ENCODE measurements at regions not wholly inside any gene's neighbourhood (a gene's known extent, or its start where the extent isn't known, plus 50 kb on each side); places are given as distances from the start of the nearest gene placed in this dataset.

- TF ChIP-seq, protein P1, sequence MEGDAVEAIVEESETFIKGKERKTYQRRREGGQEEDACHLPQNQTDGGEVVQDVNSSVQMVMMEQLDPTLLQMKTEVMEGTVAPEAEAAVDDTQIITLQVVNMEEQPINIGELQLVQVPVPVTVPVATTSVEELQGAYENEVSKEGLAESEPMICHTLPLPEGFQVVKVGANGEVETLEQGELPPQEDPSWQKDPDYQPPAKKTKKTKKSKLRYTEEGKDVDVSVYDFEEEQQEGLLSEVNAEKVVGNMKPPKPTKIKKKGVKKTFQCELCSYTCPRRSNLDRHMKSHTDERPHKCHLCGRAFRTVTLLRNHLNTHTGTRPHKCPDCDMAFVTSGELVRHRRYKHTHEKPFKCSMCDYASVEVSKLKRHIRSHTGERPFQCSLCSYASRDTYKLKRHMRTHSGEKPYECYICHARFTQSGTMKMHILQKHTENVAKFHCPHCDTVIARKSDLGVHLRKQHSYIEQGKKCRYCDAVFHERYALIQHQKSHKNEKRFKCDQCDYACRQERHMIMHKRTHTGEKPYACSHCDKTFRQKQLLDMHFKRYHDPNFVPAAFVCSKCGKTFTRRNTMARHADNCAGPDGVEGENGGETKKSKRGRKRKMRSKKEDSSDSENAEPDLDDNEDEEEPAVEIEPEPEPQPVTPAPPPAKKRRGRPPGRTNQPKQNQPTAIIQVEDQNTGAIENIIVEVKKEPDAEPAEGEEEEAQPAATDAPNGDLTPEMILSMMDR (IDR thresholded peaks at IDR 0.05; ENCODE audit: low read depth, low read length, missing input control) = no peak
- TF ChIP-seq GABPA (IDR thresholded peaks at IDR 0.05 in 1 of 2, conservative IDR thresholded peaks at IDR 0.05 in 1 of 2) (no peak), TAF1 (conservative IDR thresholded peaks at IDR 0.05) (no peak), MAX (IDR thresholded peaks at IDR 0.05) (no peak), JUND (IDR thresholded peaks at IDR 0.05) (peak; percentile 10 to 55), ZBTB33 (IDR thresholded peaks at IDR 0.05) (no peak), SP1 (IDR thresholded peaks at IDR 0.05) (peak; percentile 70), YY1 (IDR thresholded peaks at IDR 0.05) (no peak), RAD21 (IDR thresholded peaks at IDR 0.05) (peak; percentile 17 to 56)
- TF ChIP-seq, protein P2, sequence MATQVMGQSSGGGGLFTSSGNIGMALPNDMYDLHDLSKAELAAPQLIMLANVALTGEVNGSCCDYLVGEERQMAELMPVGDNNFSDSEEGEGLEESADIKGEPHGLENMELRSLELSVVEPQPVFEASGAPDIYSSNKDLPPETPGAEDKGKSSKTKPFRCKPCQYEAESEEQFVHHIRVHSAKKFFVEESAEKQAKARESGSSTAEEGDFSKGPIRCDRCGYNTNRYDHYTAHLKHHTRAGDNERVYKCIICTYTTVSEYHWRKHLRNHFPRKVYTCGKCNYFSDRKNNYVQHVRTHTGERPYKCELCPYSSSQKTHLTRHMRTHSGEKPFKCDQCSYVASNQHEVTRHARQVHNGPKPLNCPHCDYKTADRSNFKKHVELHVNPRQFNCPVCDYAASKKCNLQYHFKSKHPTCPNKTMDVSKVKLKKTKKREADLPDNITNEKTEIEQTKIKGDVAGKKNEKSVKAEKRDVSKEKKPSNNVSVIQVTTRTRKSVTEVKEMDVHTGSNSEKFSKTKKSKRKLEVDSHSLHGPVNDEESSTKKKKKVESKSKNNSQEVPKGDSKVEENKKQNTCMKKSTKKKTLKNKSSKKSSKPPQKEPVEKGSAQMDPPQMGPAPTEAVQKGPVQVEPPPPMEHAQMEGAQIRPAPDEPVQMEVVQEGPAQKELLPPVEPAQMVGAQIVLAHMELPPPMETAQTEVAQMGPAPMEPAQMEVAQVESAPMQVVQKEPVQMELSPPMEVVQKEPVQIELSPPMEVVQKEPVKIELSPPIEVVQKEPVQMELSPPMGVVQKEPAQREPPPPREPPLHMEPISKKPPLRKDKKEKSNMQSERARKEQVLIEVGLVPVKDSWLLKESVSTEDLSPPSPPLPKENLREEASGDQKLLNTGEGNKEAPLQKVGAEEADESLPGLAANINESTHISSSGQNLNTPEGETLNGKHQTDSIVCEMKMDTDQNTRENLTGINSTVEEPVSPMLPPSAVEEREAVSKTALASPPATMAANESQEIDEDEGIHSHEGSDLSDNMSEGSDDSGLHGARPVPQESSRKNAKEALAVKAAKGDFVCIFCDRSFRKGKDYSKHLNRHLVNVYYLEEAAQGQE (IDR thresholded peaks at IDR 0.05) = no peak
Observed at GRCh38 chr2:16015210-16015902, 75.0 kb downstream of the MYCN start.
